ENCODE measurements at regions not wholly inside any gene's neighbourhood (a gene's known extent, or its start where the extent isn't known, plus 50 kb on each side); places are given as distances from the start of the nearest gene placed in this dataset.

DNA sequence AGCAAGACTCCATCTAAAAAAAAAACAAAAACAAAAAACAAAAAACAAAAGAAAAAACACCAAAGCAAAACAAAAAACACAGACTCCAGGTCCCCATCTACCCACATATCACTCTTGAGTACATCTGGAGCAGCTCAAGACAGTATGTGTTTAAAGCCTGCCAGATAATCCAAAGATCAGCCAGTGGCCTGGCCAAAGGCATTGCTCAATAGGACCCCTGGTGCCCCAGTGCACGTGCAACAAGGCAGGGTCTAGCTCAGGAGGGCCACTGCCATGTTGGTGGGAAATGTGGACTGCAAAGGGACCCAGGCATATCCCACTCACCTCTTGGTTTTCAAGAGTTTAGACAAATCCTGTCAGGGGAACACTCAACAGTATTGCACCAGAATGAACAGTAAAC is 279.5 kb downstream of the RPLP1 start:
- intact Hi-C loops (cut with micrococcal nuclease) = no loop called here

DNA sequence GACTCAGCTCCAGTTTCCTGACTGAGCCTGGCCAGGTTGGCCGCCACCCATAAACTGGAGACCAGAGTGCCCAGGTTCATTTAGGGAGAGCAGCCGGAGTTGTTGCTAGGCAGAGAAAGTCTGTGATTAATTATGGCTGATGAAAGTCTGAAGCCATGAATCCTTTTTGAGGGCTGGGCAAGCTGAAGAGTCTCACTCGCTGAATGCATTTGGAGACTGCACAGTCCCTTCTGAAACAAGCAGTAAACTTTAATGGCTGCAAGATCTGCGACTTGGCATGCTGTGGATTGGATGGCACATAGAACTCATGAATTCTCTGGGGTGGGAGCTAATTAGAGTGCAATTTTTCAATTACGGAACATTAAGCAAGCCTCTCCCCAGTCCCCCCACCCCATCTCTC is 282.1 kb downstream of the RPLP1 start:
- intact Hi-C loops (cut with micrococcal nuclease) = no loop called here

GRCh38 chr15:69735121-69735520 is 282.5 kb downstream of the RPLP1 start:
- intact Hi-C loops (cut with micrococcal nuclease) = no loop called here

- intact Hi-C loops (cut with micrococcal nuclease) = no loop called here
These were observed 283.5 kb downstream of the RPLP1 start for GRCh38 chr15:69736161-69736560.

DNA sequence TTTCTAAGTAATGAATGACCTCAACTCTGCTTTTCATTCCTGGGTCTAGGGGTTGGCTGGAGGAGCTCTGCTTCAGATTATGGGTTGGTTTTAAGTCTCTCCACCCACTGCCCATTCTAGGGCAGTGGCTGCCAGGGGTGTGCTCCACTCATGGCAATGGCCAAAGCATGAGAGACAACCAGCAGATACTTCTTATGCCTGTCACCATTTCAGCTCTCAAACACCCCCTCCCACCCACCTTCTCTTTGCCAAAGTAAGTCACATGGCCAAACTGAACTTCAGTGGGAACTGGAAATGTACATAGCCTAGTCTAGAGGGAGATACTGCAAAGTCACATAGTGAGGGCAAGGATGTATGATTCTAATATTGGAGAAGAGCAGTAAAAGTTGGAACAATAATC is 285.3 kb downstream of the RPLP1 start:
- intact Hi-C loops (cut with micrococcal nuclease) = no loop called here

DNA sequence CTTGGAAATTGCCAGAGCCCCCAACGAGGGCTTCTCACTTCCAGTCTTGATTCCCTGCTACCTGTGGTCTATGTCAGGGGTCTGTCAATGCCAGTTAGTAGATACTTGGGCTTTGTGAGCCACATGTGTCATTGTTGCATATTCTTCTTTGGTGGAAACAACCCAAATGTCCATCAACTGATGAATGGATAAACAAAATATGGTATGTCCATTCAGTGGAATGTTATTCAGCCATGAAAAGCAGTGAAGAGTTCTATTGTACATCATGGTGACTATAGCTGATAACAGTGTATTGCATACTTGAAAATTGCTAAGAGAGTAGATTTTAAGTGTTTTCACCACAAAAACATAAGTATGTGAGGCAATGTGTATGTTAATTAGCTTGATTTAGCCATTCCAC is 288.1 kb downstream of the RPLP1 start:
- intact Hi-C loops (cut with micrococcal nuclease) = no loop called here

GRCh38 chr15:69742361-69742760 is 289.7 kb downstream of the RPLP1 start:
- intact Hi-C loops (cut with micrococcal nuclease) = no loop called here

- intact Hi-C loops (cut with micrococcal nuclease) = no loop called here
These were observed 290.5 kb downstream of the RPLP1 start for GRCh38 chr15:69743091-69743490.

DNA sequence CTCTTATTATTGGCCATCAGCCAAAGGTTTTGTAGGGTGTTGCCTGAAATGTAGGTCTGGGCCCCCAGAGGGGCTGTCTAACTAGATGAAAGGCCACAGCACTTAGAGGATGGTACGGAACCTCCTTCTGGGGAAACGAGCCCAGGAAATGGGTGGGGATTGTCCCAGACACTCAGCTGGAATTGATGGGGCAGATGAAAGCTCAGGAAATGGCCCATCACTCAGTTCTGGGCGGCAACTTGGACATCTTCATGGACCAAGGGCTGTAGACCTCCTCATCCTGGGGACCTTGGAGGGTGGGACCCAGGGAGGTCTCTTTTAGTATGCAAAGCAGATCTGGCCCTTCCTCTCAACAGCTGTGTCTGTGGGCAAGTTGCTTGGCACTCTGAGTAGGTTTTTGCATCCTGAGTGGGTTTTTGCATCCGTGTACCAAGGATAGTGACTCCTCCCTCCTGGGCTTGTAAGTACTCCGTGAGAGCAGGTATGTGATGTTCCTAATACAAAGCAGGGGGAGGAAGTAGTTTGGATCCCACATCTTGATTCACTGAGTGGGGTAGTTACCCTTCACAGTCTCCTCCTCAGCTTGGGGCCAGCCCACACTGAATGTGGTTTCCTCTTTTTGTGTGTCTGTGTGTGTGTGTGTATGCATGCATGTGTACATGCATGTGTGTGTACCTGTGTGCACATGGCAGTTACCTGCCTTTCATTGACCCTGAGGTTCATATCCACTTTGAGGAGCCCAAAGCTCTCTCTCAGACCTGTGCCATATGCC is 292.0 kb downstream of the RPLP1 start:
- intact Hi-C loops (cut with micrococcal nuclease) = no loop called here

- intact Hi-C loops (cut with micrococcal nuclease) = no loop called here
These were observed 294.6 kb downstream of the RPLP1 start for GRCh38 chr15:69747193-69747592.

DNA sequence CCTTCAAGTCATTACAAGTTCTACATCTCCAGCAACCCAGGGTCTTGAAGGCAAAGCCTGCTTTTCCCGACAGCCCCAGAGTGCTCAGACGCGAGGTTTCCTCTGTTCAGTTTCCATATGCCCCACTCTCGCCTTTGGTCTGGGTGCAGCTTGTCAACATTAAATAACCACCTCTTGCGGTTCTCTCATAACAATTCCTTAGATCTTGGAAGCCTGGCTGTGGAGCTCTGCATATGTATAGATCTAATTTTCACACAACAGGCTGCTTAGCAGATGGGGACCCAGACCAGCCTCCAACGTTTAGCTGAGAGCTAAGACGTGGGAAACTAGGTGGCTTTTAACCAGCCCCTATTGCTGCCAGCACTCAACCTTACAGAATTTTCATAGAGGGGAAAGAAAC is 295.5 kb downstream of the RPLP1 start:
- intact Hi-C loops (cut with micrococcal nuclease) = no loop called here

- intact Hi-C loops (cut with micrococcal nuclease) = no loop called here
These were observed 296.1 kb downstream of the RPLP1 start for GRCh38 chr15:69748576-69749185.

- intact Hi-C loops (cut with micrococcal nuclease) = no loop called here
These were observed 296.7 kb downstream of the RPLP1 start for GRCh38 chr15:69749274-69749673.

- intact Hi-C loops (cut with micrococcal nuclease) = no loop called here
These were observed 297.2 kb downstream of the RPLP1 start for GRCh38 chr15:69749797-69750196.

DNA sequence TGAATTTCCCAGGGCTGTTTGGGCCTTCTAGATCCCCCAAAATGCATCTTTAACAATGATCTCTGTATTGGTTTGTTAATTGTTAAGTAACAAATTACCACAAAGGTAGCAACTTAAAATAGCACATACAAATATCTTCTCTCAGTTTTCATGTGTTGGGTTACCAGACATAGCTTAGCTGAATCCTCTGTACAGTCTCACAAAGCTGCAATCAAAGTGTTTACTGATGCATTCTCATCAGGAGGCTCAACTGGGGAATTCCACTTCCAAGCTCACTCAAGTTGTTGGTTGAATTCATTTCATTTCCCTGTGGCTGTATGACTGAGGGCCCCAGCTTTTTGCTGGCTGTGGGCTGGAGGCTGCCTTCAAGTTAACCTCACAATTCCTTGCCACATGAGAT is 297.6 kb downstream of the RPLP1 start:
- intact Hi-C loops (cut with micrococcal nuclease) = no loop called here

DNA sequence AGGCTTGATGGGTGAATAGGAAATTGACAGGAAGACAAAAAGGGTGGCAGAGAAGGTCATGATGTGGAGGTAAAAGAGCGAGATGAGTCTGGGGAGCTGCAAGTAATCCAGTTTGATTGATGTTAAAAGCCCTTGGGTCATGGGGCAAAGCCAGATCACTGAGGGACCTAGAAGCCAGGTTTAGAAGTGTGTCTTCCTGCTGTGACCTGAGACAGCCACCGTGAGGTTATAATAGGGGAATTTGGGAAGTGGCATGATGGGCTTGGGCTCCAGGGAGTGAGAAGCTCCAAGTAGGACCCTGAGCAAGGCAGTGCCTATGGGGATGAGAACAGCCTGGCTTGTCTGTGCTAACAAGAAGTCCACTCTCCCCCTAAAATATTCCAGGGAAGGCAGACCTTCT is 298.5 kb downstream of the RPLP1 start:
- intact Hi-C loops (cut with micrococcal nuclease) = no loop called here

DNA sequence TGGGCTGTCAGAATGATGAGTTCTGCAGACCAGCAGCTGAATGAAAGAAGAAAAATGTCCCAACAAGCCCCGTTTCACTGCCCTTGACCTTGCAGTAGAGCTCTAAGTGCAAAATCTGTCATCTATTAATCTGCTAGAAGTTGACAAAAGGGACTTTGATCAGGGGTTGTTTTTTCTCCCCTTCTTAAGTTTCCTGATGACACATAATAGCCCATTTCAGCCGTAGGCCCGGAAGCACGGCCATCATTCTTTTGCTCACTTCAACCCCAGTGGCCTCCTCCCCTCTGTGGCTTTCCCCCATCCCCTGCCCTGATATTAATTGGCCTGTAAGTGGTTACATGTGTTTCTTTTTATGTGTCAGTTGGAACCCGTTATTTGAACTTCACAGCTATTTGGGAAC is 298.9 kb downstream of the RPLP1 start:
- intact Hi-C loops (cut with micrococcal nuclease) = no loop called here

- intact Hi-C loops (cut with micrococcal nuclease) = no loop called here
These were observed 301.2 kb downstream of the RPLP1 start for GRCh38 chr15:69753867-69754266.

DNA sequence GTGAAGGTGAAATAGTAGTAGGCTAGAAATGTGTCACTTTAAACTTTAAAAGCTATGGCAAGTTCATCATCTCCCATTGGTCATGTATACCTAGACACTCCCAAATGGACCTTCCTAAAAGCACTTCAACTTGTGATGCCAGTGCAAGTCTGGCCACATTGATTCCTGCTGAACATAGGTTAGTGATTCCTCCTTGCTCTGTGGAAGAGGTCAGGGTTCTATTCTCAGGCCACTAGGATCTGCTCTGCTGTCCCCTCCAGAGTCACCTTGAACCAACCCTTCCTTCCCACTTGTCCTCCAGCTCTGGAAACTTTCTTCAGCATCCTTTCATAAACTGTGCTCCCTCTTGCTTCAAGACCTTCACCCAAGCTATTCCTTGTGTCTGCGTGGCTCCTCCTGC is 301.7 kb downstream of the RPLP1 start:
- intact Hi-C loops (cut with micrococcal nuclease) = no loop called here

DNA sequence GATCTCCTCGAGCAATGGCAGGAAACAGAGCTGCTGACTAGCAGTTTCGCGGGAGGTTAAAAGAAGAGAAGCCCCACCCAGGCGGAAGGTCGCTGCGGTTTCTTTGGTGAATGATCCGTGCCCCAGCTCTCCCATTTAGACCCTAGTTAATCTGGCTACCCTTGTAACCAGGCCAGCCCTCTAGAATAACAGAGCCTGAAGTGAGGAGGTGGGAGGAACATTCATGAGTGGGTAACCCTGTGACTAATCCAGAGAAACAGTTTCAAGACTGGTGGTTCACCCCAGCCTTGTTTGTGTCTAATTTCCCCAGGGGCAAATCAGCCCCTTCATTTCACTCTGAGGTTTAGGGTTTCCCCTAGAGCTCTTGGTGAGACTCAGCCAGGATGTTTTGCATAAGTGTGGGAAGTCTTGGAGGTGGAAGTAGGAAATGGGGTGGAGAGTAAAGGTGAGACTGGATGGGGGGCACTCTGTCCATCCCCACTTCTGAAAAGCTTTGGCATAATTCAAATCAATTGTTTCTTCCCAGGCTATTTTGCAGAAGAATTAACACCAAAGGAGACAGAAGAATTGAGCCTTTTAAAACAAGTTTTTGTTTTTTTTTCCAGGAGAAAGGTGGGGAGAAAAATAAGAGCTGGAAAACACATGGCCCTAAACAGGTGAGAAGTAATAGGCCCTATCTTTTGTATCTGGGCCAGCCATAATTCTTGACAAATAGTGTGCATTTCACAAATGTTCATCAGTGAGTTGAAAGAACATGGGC is 303.1 kb downstream of the RPLP1 start:
- intact Hi-C loops (cut with micrococcal nuclease) = loop anchor here (1.0 kb wide), 2 partner anchors 41 to 342 kb away; partner anchors contain the start of gene TLE3

DNA sequence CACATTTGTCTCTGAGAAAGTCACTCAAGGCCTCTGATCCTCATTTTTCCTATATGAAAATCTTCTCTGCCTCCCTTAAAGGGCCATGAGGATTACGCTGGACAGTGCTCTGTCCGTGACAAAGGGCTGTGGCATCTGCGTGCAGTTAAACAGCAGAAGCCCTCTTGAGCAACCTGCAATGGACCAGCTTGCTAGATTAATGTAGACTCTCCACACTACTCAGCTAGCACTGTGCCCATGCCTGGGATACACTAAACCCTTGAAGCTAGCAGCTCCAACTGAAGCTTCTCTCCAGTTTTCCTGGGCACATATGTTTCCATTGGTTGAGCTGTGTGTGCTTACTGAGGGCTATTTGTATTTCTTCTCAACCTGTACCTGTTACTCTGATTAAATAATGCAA is 303.8 kb downstream of the RPLP1 start:
- intact Hi-C loops (cut with micrococcal nuclease) = no loop called here

GRCh38 chr15:69757186-69757585 is 304.6 kb downstream of the RPLP1 start:
- intact Hi-C loops (cut with micrococcal nuclease) = no loop called here
